K562 (cell line): ENCODE measurements at regions not wholly inside any gene's neighbourhood (a gene's known extent, or its start where the extent isn't known, plus 50 kb on each side); places are given as distances from the start of the nearest gene placed in this dataset.

Experiments
- ATAC-seq: fragments of 200-7000 bp; cut with Tn5 transposase; 3 replicates; pipeline ENCODE4 v1.9.1; 2020; ENCODE audit warnings: moderate library complexity
- BruUV-seq: library from RNA; stranded (reverse); fragments of 400-500 nt; replicated peaks from 2 replicates; lab custom pipeline; 2021; lab: Mats Ljungman, UMichigan
- CTCF ChIA-PET: fragments of 300-600 bp; formaldehyde crosslinking; extraction: SDS; loops from one replicate; lab custom pipeline; 2021; ENCODE audit warnings: low intra/inter-chr PET ratio; lab: Yijun Ruan, JAX
- POLR2A ChIA-PET: fragments of 300-600, 350-650 bp; sonication (Branson Sonifier 250); formaldehyde crosslinking; extraction: SDS; loops from one replicate; lab custom pipeline; 2021; ENCODE audit warnings: antibody characterized with exemption, inconsistent platforms; lab: Yijun Ruan, JAX
- DNase-seq, 4 experiments: peaks; one replicate each; pipeline versions ENCODE4 v3.0.0 to v3.0.0-alpha.2; 2011 to 2018; ENCODE audit warnings: low spot score in 3 of 4, mixed read lengths in 3 of 4; ENCODE audit errors: extremely low read depth in 1 of 4
- FAIRE-seq: peaks from 2 replicates; lab custom pipeline; 2011; peaks lifted over from hg19 to GRCh38; lab: Jason Lieb, UNC
- H2AFZ ChIP-seq: 2 replicates; pipeline ENCODE4 v1.6.0; 2011; ENCODE audit warnings: low read depth, low read length, control low read depth, inconsistent platforms
- H3K27ac ChIP-seq: fragments of 200-600 bp; 3 replicates; pipeline ENCODE4 v1.8.0; 2011; ENCODE audit warnings: low read depth, mild to moderate bottlenecking, control low read depth, inconsistent platforms, low read length, moderate library complexity, mixed read lengths; ENCODE audit errors: extremely low read depth
- H3K27me3 ChIP-seq, 2 experiments: fragments of 300-600 bp in 1 of 2; 2 replicates in 1 of 2; 3 replicates in 1 of 2; pipeline versions ENCODE4 v1.6.0 to v1.8.0; 2011; ENCODE audit warnings: inconsistent platforms in 2 of 2, low read length in 2 of 2, mild to moderate bottlenecking in 1 of 2, mixed read lengths in 1 of 2, moderate library complexity in 1 of 2; ENCODE audit not compliant: control insufficient read depth in 2 of 2, insufficient read depth in 2 of 2
- H3K36me3 ChIP-seq: fragments of 300-600 bp; 3 replicates; pipeline ENCODE4 v1.8.0; 2011; ENCODE audit warnings: mild to moderate bottlenecking, low read length, inconsistent platforms; ENCODE audit not compliant: control insufficient read depth, insufficient read depth
- H3K4me1 ChIP-seq, 2 experiments: fragments of 200-600 bp in 1 of 2; replicated peaks in 1 of 2; 2 replicates in 1 of 2; 3 replicates in 1 of 2; pipeline versions ENCODE4 v1.5.1 to v1.8.0; 2011; ENCODE audit warnings: inconsistent platforms in 2 of 2, low read length in 2 of 2, mild to moderate bottlenecking in 1 of 2, mixed read lengths in 1 of 2, moderate library complexity in 1 of 2; ENCODE audit not compliant: control insufficient read depth in 2 of 2, insufficient read depth in 2 of 2
- H3K4me2 ChIP-seq: 2 replicates; pipeline ENCODE4 v1.6.1; 2011; ENCODE audit warnings: low read length, control low read depth, inconsistent platforms, mixed read lengths; ENCODE audit not compliant: insufficient read depth
- H3K4me3 ChIP-seq: fragments of 200-600 bp; sonication (generic), shearing (Covaris generic); 2 replicates; pipeline ENCODE4 v1.5.1; 2016; ENCODE audit warnings: control low read depth, inconsistent platforms
- H3K79me2 ChIP-seq: fragments of 200-600 bp; 3 replicates; pipeline ENCODE4 v1.8.0; 2011; ENCODE audit warnings: low read length, inconsistent platforms; ENCODE audit not compliant: control insufficient read depth, insufficient read depth
- H3K9ac ChIP-seq, 2 experiments: 2 replicates each; pipeline versions ENCODE4 v1.6.0 to v1.6.1; 2011; ENCODE audit warnings: low read depth in 2 of 2, low read length in 2 of 2, control low read depth in 1 of 2, inconsistent platforms in 1 of 2, mild to moderate bottlenecking in 1 of 2, mixed read lengths in 1 of 2; ENCODE audit not compliant: insufficient read depth in 1 of 2
- H3K9me1 ChIP-seq: one replicate; pipeline ENCODE4 v1.6.0; 2011; ENCODE audit warnings: inconsistent platforms, mild to moderate bottlenecking, low read length, moderate library complexity; ENCODE audit not compliant: control insufficient read depth, insufficient read depth
- H3K9me3 ChIP-seq: replicated peaks from 2 replicates; pipeline ENCODE4 v1.5.1; 2011; ENCODE audit warnings: low read depth, low read length, inconsistent platforms; ENCODE audit not compliant: control insufficient read depth, insufficient read depth
- H4K20me1 ChIP-seq: replicated peaks from 2 replicates; pipeline ENCODE4 v1.6.1; 2011; ENCODE audit warnings: low read length, inconsistent platforms, mixed read lengths; ENCODE audit not compliant: control insufficient read depth, insufficient read depth
- BCLAF1 ChIP-seq, 2 experiments: fragments of 450-650 bp in 1 of 2; IDR thresholded peaks; 2 replicates each; pipeline ENCODE4 v1.6.1; 2011 to 2017; ENCODE audit warnings: low read depth in 2 of 2, antibody characterized with exemption in 1 of 2, borderline replicate concordance in 1 of 2, low read length in 1 of 2, mild to moderate bottlenecking in 1 of 2, mixed read lengths in 1 of 2; ENCODE audit not compliant: control insufficient read depth in 1 of 2
- CCNT2 ChIP-seq: IDR thresholded peaks from 2 replicates; pipeline ENCODE4 v1.6.1; 2011; ENCODE audit warnings: borderline replicate concordance, low read depth, mild to moderate bottlenecking, moderate library complexity, mixed read lengths, low read length; ENCODE audit not compliant: insufficient read length; ENCODE audit errors: extremely low read depth
- HINFP ChIP-seq: fragments of 450-650 bp; conservative IDR thresholded peaks from 2 replicates; pipeline ENCODE4 v1.6.1; 2016; ENCODE audit warnings: missing genetic modification characterization, low read depth, mild to moderate bottlenecking, control low read depth, missing compliant biosample characterization
- ZNF408 ChIP-seq: fragments of 250-450 bp; sonication (Bioruptor Pico); IDR thresholded peaks from 2 replicates; pipeline ENCODE4 v1.4.0; 2020; ENCODE audit warnings: low read depth, mild to moderate bottlenecking, moderate library complexity
- WGBS: fragments of 100-300 bp; shearing (Covaris generic); methylation state at CpG from one replicate; pipeline ENCODE4 v1.1.6; 2016; ENCODE audit warnings: low coverage, mixed read lengths; ENCODE audit not compliant: insufficient coverage; ENCODE audit errors: missing lambda C conversion rate; 5-methylcytosine and 5-hydroxymethylcytosine counted together
- in situ Hi-C: fragments of 300-500 bp; cut with MboI; formaldehyde crosslinking; loops from 4 replicates; pipeline ENCODE4 v1.15.0; 2018; ENCODE audit warnings: inconsistent platforms, mixed read lengths
- intact Hi-C: fragments of 100-400 bp; cut with micrococcal nuclease; formaldehyde crosslinking; loops from 2 replicates; pipeline ENCODE4 v1.14.2; 2022
- TF ChIP-seq, protein P1 (sequence below): fragments of 250-450 bp; sonication (Bioruptor Pico); IDR thresholded peaks from 2 replicates; pipeline ENCODE4 v1.8.0; 2022; ENCODE audit warnings: moderate library complexity, mild to moderate bottlenecking, inconsistent platforms

- TF ChIP-seq BCLAF1 (IDR thresholded peaks at IDR 0.05; ENCODE audit: borderline replicate concordance in 1 of 2, control insufficient read depth in 1 of 2, low read depth in 2 of 2, low read length in 1 of 2) (no peak), ZNF408 (no peak)
- TF ChIP-seq, protein P1, sequence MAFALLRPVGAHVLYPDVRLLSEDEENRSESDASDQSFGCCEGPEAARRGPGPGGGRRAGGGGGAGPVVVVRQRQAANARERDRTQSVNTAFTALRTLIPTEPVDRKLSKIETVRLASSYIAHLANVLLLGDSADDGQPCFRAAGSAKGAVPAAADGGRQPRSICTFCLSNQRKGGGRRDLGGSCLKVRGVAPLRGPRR (CRISPR knock-in tag): no peak
Observed at GRCh38 chr21:35682904-35683549, 377.3 kb downstream of the SETD4 start (continued).

DNA sequence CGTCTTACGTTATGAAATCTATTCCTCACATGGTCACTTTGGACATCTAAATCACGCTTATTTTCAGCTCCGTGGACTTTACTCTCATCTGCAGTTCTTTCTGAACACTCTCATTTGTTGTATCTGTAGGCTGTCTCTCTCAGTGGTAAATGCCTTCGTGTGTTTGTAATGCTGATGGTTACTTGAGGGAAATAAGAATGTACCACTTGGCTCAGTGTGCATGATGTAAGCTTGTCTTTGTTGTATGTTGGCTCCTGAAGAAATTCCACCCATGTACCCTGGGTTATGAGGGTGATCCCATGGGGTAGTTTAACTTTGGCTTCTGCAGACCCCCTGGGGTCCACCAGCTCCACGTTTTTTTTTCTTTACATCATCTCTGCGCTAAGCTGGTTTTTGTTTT lies 378.4 kb downstream of the SETD4 start:
- H3K36me3 ChIP-seq: no peaks in the 10 kb centered on the region
- POLR2A ChIA-PET: interaction anchor here (0.6 to 1.3 kb wide), 4 partner anchors 12 to 245 kb away, joined by 3 to 4 read pairs (median 4); no protein-coding TSS in a partner anchor
- no peak overlapping the region for H3K4me3 ChIP-seq
- no peaks in the 10 kb centered on the region for H4K20me1 ChIP-seq
- in situ Hi-C loops: no loop called here
- CTCF ChIA-PET: no interaction called here
- WGBS: under 1% methylated on average over 7 of the region's 7 CpGs
- H3K9me3 ChIP-seq: no peaks in the 10 kb centered on the region
- no peaks in the 10 kb centered on the region for H3K9me1 ChIP-seq
- no peak overlapping the region for H2AFZ ChIP-seq
- no peaks in the 10 kb centered on the region for H3K4me1 ChIP-seq
- intact Hi-C loops: no loop called here
- H3K4me2 ChIP-seq: no peak overlapping the region
- H3K27ac ChIP-seq: no peak overlapping the region
- peaks cover 0 to 12% of the 10 kb centered on the region in 2 experiments; a peak in 3 of 5 replicates for H3K27me3 ChIP-seq
- ATAC-seq (no peak), DNase-seq (no peak), FAIRE-seq (no peak)
- H3K79me2 ChIP-seq: no peaks in the 10 kb centered on the region
- H3K9ac ChIP-seq: no peak overlapping the region
- no TSS peak for BruUV-seq
- TF ChIP-seq CCNT2 (no peak), HINFP (tag) (no peak)
